ENCODE measurements at regions not wholly inside any gene's neighbourhood (a gene's known extent, or its start where the extent isn't known, plus 50 kb on each side); places are given as distances from the start of the nearest gene placed in this dataset.

- ATAC-seq, result no peak
- Histone ChIP-seq H3K9me3 (no peaks in the 10 kb centered on the region), H3K27me3 (no peaks in the 10 kb centered on the region), H3K36me3 (no peaks in the 10 kb centered on the region), H3K27ac (no peak overlapping the region), H3K4me1 (no peaks in the 10 kb centered on the region), H3K4me3 (no peak overlapping the region)
- WGBS, 2 donors (ENCODE audit: low coverage in 1 of 2), result 97 to 100% methylated on average over 1 to 3 of the region's 3 CpGs
- TF ChIP-seq CTCF (IDR thresholded peaks at IDR 0.05), result no peak
- no peak for TF ChIP-seq POLR2AphosphoS5 (IDR thresholded peaks at IDR 0.05)
- TF ChIP-seq POLR2A (IDR thresholded peaks at IDR 0.05), result no peak
- no peak for TF ChIP-seq EP300 (IDR thresholded peaks at IDR 0.05)
These were observed 276.8 kb upstream of the PKN2 start for GRCh38 chr1:88407248-88407647.

- WGBS, 2 donors (ENCODE audit: low coverage in 1 of 2), result 92 to 100% methylated on average over 1 of the region's 1 CpG
- Histone ChIP-seq H3K27me3 (no peaks in the 10 kb centered on the region), H3K9me3 (peaks cover 0 to 72% (median 0%) of the 10 kb centered on the region in 3 donors), H3K36me3 (no peaks in the 10 kb centered on the region), H3K4me3 (no peak overlapping the region), H3K4me1 (no peaks in the 10 kb centered on the region), H3K27ac (no peak overlapping the region)
- TF ChIP-seq CTCF (IDR thresholded peaks at IDR 0.05) (no peak), POLR2A (IDR thresholded peaks at IDR 0.05) (no peak), EP300 (IDR thresholded peaks at IDR 0.05) (no peak), POLR2AphosphoS5 (IDR thresholded peaks at IDR 0.05) (no peak)
- ATAC-seq, result no peak
These were observed 262.1 kb upstream of the PKN2 start for GRCh38 chr1:88421997-88422396.

- Histone ChIP-seq H3K9me3 (peaks cover 0 to 52% (median 0%) of the 10 kb centered on the region in 3 donors), H3K36me3 (no peaks in the 10 kb centered on the region), H3K27ac (no peak overlapping the region), H3K27me3 (no peaks in the 10 kb centered on the region), H3K4me1 (no peaks in the 10 kb centered on the region), H3K4me3 (no peak overlapping the region)
- no peak for TF ChIP-seq EP300 (IDR thresholded peaks at IDR 0.05)
- no peak for TF ChIP-seq POLR2AphosphoS5 (IDR thresholded peaks at IDR 0.05)
- no peak for TF ChIP-seq POLR2A (IDR thresholded peaks at IDR 0.05)
- no peak for TF ChIP-seq CTCF (IDR thresholded peaks at IDR 0.05)
- WGBS, 2 donors (ENCODE audit: low coverage in 1 of 2), result 77% methylated on average over 1 of the region's 1 CpG; no CpG with 5 or more reads in 1 of the 2 donors
- no peak for ATAC-seq
These were observed 250.5 kb upstream of the PKN2 start for GRCh38 chr1:88433556-88433955.

GRCh38 chr1:88434836-88435235 lies 249.2 kb upstream of the PKN2 start:
- no peak for ATAC-seq
- Histone ChIP-seq H3K4me1 (no peaks in the 10 kb centered on the region), H3K27me3 (no peaks in the 10 kb centered on the region), H3K4me3 (no peak overlapping the region), H3K27ac (no peak overlapping the region), H3K9me3 (peaks cover 0 to 52% (median 0%) of the 10 kb centered on the region in 3 donors), H3K36me3 (no peaks in the 10 kb centered on the region)
- no peak for TF ChIP-seq EP300 (IDR thresholded peaks at IDR 0.05)
- TF ChIP-seq CTCF (IDR thresholded peaks at IDR 0.05), result no peak
- TF ChIP-seq POLR2A (IDR thresholded peaks at IDR 0.05), result no peak
- no peak for TF ChIP-seq POLR2AphosphoS5 (IDR thresholded peaks at IDR 0.05)

GRCh38 chr1:88441022-88441421 lies 243.1 kb upstream of the PKN2 start:
- H3K4me1 ChIP-seq, result no peaks in the 10 kb centered on the region
- no peak overlapping the region for H3K4me3 ChIP-seq
- ATAC-seq, result no peak
- TF ChIP-seq POLR2A (IDR thresholded peaks at IDR 0.05), result no peak
- TF ChIP-seq POLR2AphosphoS5 (IDR thresholded peaks at IDR 0.05), result no peak
- no peak for TF ChIP-seq CTCF (IDR thresholded peaks at IDR 0.05)
- no peak for TF ChIP-seq EP300 (IDR thresholded peaks at IDR 0.05)
- no peaks in the 10 kb centered on the region for H3K27me3 ChIP-seq
- H3K9me3 ChIP-seq, result peaks cover 0 to 20% (median 0%) of the 10 kb centered on the region in 3 donors
- H3K36me3 ChIP-seq, result no peaks in the 10 kb centered on the region
- no peak overlapping the region for H3K27ac ChIP-seq
- WGBS, 2 donors (ENCODE audit: low coverage in 1 of 2), result 87 to 94% methylated on average over 2 of the region's 2 CpGs
